Anterior cingulate cortex (tissue), 58 donors: ENCODE measurements at regions not wholly inside any gene's neighbourhood (a gene's known extent, or its start where the extent isn't known, plus 50 kb on each side); places are given as distances from the start of the nearest gene placed in this dataset.
"Not testable (repeated sequence)": the region's sequence is repeated elsewhere in the genome, so short reads cannot be mapped to it uniquely, and the experiment has no call there.

ENCODE experiments used
- DNase-seq, 58 donors: peaks; one replicate each; lab custom pipeline; 2025; lab: John Stamatoyannopoulos, UW

DNA sequence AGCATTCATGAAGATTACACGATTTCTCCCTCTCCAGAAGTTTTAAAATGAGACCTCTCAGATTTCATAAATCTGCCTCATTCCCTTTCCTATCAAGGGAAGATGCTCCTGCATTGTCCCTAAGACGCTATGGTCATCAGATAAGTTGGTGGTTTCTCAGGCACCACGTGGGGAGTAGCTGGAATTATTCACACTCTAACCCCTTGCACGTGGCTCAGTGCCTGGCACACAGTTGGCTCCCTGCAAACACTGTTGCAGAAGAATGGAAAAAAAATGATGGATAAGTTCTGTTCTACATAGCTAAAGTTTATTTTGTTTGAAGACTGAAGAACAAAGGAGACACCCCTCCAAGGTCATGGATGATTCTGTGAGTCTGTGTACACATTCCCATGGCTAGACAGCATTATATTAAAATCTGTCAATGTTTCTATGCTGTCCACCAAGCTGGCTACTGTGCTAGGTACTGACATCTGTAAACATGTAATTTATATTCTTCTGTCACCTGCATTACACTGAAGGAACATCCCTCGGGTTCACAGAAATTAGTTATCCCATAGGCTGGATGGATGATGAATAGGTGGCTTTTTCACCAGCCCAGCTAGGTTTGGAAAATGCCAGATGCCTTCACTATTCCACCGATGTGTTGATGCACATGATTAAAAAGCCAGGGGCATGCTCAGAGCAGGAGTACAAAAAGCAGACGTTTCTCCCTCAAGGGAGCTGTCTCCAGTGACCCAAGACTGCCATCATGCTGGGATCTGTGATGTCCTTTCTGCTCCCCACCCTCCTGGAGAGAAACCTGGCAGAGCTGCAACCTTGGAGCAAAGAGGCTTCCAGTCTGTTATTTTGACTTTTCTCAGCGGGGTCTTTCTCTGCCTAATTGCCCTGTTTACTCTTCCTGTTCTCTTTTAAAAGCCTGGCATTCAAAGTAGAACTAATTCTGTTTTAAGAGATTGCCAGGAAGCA is 610.5 kb downstream of the UTRN start:
- DNase-seq, result no peak

DNA sequence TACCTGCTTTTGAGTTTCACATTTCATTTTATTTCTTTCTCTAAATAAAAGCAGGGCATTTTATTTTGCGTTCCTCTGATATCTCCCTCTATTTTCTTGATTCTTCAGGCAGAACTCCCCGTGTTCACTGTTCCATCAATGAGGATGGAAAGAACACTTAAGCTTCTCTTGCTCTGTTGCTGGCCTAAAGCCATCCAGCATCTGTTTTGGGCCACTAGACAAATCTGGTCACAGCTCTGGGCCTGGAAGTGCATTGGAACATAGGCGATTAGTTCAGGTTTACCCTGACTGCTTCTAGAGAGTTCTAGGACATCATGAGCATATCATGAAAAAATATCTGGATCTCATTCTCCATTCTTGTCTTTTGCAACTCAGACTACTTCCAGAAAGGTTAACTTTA is 611.2 kb downstream of the UTRN start:
- DNase-seq, result no peak

DNA sequence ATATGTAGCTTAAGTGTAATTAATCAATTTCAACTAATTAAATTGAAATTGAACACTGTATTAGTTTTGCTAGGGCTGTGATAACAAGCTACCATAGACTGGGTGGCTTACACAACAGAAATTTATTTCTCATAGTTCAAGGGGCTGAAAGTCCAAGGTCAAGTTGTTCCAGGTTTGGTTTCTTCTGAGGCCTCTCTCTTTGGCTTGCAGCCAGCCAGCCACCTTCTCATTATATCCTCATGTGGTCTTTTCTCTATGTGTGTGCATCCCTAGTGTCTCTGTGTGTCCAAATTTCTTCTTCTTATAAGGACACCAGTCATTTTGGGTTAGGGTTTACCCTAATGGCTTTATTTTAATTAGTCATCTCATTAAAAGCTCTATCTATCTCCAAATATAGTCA is 611.7 kb downstream of the UTRN start:
- DNase-seq, result no peak

DNA sequence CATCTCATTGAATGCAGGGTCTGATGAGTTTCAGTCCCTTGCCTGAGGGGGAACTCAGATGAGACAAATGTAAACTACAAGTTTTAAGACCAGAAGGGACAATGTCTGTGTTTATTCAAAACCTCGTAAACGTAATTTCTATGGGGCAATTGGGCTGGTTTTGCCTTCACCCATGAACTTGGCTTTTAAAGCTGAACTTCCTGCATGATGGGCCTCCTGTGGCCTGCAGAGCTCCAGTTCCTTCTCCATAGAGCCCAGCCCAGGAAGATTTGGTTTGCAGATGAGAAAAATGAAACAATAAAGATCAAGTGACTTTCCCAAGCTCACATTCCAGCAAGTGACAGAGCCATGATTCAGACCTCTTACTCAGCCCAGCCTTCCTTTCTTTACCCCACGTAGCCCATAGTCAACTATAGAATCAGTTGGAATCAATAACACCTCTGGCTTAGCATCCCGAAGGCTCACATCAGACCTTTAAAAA is 612.3 kb downstream of the UTRN start:
- DNase-seq, result no peak

DNA sequence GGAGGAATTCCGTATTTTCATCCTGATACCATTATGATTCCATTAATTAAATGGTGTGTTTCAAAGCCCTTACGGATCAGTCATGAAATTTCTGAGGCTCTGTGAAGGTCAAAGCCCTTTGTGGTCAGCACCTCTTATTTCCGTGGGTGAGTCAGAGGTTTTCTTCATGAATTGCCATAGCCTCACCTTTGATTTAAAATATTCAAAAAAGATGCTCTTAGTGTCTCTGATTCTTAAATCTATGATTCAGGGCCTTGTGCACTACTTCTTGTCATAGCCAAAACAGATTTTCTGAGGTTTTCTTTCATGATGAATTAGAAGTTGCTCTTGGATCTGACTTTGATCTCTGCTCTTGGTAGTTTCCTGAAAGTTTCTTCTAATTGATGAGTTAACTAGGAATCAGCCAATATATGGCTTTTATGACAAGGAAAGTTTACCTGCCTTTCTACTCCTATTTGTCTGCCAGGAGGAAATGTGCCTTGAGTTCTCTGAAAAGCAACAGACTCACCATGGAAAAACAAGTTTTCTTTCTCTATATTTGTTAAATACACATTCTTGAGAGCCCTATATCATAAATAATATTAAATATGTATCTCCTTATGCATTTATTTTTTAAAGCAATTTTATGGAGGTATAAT is 613.0 kb downstream of the UTRN start:
- no peak for DNase-seq

DNA sequence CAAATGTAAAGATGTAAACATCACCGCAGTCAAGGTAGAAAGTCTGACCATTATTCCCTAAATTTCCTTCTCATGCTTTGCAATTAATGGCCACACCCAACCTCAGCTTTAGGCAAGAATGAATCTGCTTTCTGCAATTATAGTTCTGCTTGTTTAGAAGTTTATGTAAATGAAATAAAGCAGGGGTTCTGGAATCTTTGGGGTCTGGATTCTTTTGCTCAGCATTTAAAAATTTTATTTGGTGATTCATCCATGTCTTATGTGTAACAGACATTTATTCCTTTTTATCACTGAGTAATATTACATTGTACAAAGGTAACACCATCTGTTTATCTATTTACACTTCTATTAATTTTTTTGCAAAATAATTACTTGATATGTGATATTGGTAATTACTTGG is 613.6 kb downstream of the UTRN start:
- no peak for DNase-seq

DNA sequence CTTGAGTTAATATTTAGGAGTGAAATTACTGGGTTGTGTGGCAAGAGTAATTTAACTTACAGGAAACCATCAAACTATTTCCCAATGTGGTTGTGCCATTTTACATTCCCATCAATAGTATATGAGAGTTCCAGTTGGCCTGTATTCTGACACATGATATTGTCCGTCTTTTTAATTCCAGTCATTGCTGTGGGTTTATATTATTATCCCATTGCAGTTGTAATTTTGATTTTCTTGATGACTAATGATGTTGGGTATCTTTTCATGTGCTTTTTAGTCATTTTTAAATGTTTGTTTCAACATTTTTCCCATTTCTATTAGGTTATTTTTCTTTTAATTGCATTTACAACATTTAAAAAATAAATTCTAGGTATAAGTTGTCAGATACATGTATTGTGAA is 614.0 kb downstream of the UTRN start:
- no peak for DNase-seq

DNA sequence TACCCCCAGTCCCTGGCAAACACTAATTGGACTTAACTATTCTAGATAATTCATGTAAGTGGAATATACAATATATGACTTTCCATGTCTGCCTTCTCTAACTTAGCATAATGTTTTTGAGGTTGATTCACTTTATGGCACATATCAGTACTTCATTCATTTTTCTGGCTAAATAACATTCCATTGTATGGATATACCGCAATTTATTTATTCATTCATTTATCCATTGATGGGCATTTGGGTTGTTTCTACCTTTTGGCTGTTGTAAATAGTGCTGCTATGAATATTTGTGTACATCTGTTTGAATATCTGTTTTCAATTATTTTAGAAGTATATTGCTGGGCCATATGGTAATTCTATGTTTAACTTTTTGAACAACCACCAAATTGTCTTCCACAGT is 616.3 kb downstream of the UTRN start:
- no peak for DNase-seq

DNA sequence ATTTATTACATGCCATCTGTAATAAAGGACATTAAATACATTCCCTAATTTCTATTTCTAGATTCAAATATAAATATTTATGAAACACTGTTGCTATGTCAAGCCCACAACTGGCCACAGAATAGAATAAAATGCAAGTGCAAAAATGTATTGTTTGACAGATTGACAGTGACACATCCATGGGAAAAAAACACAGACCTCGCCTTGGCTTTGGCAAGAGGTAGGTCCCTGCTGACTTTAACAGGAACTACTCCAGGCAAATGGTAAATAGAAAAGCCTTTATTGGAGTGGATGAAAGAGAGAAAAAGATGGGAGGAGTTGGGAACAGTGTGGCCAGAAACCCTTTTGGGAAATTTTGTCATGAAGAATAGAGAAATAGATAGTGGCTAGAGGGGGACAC is 622.9 kb downstream of the UTRN start:
- DNase-seq, result no peak

DNA sequence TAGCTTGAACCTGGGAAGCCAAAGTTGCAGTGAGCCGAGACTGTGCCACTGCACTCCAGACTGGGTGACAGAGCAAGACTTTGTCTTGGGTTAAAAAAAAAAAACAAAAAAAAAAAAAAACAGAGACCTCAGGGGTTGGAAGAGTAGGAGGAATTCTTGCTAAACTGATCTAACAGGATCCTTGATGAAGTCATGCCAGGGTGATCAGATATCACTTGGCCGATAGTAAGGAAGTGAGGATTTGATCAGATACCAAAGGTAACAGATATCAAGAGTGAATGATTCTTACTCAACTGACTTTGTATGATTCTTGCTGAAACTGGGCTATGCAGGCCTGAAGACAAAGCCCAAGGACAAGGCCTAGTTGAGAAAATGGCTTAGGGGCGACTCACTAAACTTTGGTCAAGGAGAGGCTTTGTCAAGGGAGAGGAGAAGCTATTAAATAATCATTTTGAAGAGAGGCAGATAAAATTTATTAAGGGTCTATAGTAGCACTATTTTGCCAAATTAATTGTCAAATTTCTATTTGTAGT is 624.7 kb downstream of the UTRN start:
- no peak for DNase-seq

DNA sequence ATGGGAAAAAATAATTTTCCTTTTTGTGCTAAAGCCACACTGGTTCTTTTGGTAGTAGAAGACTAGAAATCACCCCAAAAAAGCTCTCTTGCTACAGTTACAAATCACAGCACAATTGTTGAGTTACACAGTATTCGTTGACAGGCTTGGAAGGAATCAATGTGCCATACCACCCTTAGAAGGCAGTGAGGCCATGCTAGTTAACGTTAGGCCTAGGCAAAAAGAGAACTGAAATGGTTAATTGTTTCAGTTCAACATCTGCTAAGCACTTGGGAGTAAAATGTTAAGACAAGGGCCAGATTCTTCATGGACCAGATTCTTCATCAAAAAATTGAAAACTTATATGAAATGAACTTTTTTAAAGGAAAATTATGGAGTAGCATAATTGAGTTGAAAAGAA is 626.2 kb downstream of the UTRN start:
- no peak for DNase-seq

DNA sequence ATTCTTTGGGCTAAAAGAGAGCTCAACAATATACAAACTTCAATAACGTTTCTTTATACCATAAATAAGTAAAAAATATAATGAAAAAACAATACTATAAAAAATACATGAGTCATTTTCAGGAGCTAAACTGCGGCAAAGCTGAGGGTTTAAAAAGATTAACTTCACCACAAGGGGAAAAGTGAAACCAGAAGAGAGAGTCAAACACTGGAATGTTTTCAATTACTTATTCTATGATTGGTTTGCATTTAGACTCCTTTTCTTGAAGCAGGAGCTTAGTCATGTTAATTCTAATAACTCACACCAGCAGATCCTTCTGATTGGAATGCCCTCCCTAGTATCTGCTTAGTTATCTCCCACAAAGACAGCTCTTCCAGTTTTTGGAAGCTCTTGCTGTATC is 627.3 kb downstream of the UTRN start:
- DNase-seq, result no peak

DNA sequence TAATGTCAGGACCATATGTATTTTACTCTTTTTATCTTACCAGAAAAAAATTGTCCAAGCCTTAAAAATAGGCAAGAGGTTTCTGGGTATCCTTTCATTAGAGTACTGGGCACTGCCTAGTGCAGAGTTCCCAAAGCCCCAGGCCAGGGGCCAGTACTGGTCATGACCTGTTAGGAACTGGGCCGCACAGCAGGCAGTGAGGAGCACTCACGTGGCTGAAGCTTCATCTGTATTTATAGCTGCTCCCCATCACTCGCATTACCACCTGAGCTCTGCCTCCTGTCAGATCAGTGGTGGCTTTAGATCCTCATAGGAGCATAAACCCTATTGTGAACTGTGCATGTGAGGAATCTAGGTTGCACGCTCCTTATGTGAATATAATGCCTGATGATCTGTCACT is 632.9 kb downstream of the UTRN start:
- DNase-seq, result no peak

DNA sequence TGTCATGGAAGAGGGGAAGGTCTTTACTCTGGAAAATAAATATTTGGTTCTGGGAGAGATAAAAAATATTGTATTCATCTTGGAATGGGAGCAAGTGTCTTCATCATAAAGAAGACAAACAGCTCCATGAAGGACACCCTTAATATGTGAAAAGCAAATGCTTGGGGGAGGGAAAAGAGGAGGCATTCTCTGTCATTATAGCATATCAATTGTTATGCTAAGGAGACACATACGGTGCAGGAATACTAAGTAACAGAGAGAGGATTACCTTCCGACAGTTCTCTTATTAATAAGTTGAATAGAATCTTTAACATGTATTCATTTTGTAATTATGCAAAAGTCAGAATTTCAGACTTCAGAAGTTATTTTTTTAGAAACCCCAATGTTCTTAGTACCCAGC is 634.4 kb downstream of the UTRN start:
- DNase-seq, result no peak

DNA sequence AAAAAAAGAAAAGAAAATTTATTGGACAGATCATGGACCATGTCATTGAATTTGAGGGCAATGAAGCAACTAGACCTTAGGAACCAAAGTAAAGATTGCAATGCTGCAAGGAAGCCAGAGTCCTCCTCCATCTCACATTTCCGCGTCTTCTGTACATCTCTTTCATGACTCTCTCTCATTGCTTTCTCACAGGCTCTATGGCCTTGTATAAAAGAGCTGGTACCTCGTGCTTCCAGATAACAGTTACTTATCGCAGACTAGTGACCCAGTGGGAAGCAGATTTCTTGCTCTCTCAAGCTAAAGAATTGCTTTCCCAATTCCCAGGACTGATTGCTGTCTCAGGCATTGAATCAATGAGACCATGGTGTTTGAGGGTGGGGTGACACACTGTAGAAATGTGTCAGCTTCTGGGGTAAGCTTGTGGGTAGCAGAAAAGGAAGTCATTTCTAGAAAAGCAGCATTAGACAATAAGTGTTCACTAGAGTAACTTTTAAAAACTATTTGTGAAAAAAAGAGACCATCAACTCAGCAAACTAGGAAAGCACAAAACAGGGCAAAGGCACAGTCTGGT is 635.3 kb downstream of the UTRN start:
- DNase-seq, result no peak

DNA sequence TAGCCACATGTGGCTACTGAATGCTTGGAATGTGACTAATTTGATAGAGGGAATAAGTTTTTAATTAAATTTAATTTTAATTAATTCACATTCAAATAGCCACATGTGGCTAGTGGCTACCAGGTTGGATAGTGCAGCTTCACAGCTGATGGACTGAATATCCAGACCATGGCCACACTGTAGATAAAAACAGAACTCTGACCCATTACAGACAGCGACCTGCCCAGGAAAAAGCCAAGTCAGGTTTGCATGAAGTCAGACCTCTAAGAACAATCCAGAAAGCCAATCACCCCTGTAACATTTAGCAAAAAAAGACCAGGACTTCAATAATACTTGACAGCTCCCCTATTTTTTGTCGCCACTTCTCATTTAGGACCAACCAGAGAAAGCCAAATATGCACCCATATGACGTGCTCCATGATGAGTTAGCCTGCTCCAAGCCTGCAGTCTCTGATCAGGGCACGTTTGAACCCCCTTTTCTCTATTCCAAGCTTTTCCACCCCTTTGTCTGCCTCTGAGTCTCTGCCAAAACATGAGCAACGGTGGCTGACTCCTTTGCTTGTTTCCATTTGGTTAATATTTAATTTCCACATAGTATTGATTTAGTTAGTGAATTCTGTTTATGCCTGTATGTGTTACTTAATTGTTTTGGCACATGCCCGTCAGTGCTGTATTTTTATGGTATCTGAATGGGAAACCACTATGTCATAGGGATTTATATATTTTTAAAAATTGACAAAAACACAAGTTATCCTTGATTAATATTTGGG is 636.3 kb downstream of the UTRN start:
- no peak for DNase-seq

DNA sequence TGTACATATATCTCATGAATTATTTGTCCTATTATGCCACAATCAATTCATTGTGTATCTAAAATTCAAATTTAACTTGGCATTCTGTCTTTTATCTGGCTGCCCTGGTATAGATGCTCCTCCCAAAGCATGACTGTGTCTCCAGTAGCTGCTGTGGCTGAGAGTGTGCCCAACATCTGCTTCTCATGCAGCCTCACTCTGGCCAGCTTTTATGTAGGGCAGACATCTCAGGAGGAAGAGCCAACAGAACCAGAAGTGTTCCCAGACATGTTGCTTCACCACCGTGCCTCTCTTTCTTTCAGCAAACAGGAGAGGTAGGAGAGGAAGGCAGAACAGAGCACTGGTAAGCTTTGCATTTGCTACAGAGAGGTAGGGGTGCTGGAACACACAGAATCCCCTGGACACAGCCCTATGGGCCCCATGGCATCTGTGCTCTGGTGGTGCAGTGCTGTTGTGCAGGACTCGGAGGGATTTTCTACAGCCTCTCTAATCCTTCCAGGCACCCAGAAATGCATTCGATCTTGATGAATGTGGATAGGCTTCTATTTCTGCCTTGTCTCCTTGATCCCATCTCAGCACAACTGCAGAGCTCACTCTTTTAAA is 637.1 kb downstream of the UTRN start:
- peak in 4 of 58 donors; percentile 1 to 15 (median 8) for DNase-seq

DNA sequence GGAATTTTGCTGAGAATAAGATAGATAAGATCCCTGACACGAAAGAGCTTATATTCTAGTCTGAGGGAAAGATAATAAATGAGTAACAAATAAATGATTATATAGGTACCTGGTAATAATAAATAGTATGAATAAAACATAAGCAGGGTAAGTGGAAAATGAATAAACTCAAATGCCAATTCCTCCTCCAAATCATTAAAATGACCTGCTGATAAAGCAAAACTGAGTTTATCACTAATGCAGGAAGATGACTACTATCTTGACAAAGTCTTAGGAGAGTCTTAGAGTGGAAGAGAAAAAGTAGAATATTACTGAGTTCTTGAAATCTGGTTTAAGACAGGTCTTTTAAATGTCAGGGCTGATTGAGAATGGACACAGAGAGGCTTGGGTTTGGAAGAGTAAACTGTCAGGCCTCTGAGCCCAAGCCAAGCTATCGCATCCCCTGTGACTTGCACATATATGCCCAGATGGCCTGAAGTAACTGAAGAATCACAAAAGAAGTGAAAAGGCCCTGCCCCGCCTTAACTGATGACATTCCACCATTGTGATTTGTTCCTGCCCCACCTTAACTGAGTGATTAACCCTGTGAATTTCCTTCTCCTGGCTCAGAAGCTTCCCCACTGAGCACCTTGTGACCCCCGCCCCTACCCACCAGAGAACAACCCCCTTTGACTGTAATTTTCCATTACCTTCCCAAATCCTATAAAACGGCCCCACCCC is 637.8 kb downstream of the UTRN start:
- not testable (repeated sequence) for DNase-seq

DNA sequence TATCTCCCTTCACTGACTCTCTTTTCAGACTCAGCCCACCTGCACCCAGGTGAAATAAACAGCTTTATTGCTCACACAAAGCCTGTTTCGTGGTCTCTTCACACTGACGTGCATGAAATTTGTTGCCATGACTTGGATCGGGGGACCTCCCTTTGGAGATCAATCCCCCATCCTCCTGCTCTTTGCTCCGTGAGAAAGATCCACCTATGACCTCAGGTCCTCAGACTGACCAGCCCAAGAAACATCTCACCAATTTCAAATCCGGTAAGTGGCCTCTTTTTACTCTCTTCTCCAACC is 638.3 kb downstream of the UTRN start:
- DNase-seq, result not testable (repeated sequence)

DNA sequence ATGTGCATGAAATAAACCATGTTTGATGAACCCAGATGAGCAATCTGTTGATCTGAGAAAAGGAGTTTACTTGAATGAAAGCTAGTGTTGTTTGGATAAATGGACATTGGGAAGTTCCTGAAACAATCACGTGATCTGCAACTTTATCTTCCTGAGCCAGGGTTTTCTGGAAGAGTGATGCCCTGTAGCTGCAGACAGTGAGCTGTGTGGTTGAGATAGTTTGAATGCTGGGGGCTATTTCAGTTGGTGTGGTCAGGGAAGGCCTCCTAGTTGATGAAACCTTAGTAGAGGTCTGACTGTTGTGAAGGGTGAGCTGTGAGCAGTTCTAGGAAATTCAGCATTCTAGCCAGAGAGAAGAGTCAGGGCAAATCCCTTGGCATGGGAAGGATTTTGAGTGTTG is 643.7 kb downstream of the UTRN start:
- no peak for DNase-seq
